AG04449 (cell line): ENCODE measurements at regions not wholly inside any gene's neighbourhood (a gene's known extent, or its start where the extent isn't known, plus 50 kb on each side); places are given as distances from the start of the nearest gene placed in this dataset.

Experiments
- CTCF ChIA-PET: fragments of 350-600 bp; formaldehyde crosslinking; extraction: SDS; loops from one replicate; lab custom pipeline; 2021; ENCODE audit warnings: antibody characterized with exemption; lab: Yijun Ruan, JAX
- POLR2A ChIA-PET: fragments of 400-600, 350-600 bp; formaldehyde crosslinking; extraction: SDS; loops from one replicate; lab custom pipeline; 2020; ENCODE audit warnings: antibody characterized with exemption, inconsistent platforms; lab: Yijun Ruan, JAX
- DNase-seq: peaks from one replicate; pipeline ENCODE4 v3.0.0-alpha.2; 2010; ENCODE audit warnings: low read depth, low spot score
- H3K4me3 ChIP-seq: 2 replicates; pipeline ENCODE4 v1.5.1; 2011; ENCODE audit warnings: low read depth, mild to moderate bottlenecking, control low read depth, low read length
- CTCF ChIP-seq: IDR thresholded peaks from one replicate; pipeline ENCODE4 v1.5.1; 2011; ENCODE audit warnings: mild to moderate bottlenecking, moderate library complexity, low read length, control low read depth, inconsistent platforms; ENCODE audit not compliant: insufficient read depth; ENCODE audit errors: missing control alignments

DNA sequence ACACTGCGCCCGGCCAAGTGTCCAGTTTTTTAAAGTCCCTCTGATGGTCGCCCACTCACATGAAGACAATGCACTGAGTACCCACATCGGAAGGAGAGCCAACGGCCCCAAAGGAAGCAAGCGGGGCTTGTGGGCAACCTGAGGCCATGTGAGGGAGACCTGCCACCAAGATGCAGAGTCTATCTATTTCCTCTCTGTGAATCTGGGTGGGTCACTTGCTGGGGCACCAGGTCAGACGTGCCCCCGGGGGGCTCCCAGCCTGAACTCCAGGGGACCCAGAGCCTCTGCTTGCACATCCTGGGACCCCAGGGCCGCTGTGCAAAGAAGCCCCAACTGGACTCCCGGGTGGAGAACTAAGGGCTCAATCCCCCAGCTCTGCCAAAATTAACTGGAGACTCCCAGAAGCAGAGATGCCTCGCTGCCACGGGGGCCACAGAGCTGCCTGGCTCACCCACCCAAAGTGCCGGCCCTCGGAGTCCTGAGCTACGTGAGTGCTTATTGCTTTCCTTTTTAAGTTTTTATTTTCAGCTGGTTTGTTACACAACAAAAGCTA is 106.4 kb downstream of the BRD1 start:
- CTCF ChIA-PET, result no interaction called here
- POLR2A ChIA-PET, result no interaction called here
- no peak for TF ChIP-seq CTCF
- DNase-seq, result no peak
- no peak overlapping the region for H3K4me3 ChIP-seq

DNA sequence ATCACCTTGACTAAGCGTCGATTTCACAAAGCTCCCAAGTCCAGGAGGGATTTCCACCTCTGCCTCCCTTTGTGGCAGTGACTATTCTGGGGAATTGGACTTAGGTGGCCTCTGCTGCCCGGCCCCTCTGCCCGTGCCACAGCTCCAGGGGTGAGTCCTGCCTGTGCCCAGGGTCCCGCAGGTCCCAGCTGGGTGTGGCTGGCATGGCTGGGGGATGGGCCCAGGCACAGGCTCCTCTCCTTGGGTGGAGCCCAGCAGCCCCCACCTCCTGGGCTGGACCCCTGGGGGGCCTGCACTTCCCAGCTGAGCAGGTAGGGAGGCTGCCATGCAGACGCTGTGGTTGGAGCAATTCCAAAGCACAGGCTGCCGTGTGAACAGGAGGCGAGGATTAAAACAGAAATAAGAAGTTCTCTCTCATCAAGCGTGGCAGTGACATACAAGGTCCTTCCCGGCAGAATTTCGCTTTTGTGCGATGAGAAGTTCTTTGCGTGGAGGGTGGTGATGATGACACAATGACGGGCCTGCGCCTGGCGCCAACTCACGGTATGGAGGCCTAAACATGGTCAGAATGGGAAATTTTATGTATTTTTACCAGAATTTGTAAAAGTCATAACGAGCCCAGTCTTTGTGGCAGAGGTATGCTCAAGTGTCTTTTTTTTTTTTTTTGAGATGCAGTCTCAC is 107.3 kb downstream of the BRD1 start:
- ChIA-PET POLR2A (no interaction called here), CTCF (no interaction called here)
- DNase-seq, result no peak
- TF ChIP-seq CTCF, result no peak
- H3K4me3 ChIP-seq, result no peak overlapping the region

DNA sequence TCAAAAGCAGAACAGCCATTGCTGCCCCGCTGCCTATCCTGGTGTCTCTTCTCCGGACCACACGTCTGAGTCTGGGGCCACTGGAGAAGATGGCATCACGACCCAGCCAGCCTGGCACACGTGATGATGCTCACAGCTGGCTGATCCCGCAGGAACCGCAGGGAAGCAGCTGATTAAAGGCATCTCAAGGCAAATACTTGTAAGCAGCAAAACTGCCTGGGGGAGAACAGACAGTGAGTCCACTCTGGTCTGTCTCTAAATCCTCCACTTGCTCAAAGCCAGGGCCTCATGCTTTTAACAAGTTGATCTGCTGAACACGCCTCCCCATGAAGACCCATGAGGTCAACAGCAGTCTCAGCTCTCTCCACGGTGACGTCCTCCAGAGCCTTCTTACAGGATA is 108.6 kb downstream of the BRD1 start:
- TF ChIP-seq CTCF, result no peak
- no peak for DNase-seq
- ChIA-PET POLR2A (no interaction called here), CTCF (no interaction called here)
- H3K4me3 ChIP-seq, result no peak overlapping the region

DNA sequence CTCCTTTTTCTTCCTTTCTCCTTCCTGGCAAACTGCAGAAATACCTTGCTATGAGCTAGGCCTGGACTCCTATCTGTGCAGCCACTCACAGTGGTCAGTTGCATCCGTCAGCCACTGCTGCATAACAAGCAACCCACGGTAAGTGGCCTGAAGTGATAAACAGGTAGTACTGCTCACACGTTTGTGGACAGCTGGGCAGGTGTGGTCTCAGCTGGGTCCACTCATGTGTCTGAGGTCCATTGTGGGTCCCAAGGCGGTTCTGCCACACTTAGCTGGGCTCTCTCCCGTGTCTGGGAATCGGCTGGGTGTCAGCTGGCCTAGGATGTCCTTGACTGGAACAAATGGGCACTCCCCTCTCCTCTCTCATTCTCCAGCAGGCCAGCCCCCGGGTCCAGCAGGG is 109.3 kb downstream of the BRD1 start:
- CTCF ChIA-PET, result no interaction called here
- POLR2A ChIA-PET, result no interaction called here
- TF ChIP-seq CTCF, result no peak
- DNase-seq, result no peak
- H3K4me3 ChIP-seq, result no peak overlapping the region

GRCh38 chr22:49717322-49717919 is 110.3 kb downstream of the BRD1 start:
- TF ChIP-seq CTCF, result no peak
- no peak overlapping the region for H3K4me3 ChIP-seq
- DNase-seq, result no peak
- CTCF ChIA-PET, result no interaction called here
- POLR2A ChIA-PET, result no interaction called here

DNA sequence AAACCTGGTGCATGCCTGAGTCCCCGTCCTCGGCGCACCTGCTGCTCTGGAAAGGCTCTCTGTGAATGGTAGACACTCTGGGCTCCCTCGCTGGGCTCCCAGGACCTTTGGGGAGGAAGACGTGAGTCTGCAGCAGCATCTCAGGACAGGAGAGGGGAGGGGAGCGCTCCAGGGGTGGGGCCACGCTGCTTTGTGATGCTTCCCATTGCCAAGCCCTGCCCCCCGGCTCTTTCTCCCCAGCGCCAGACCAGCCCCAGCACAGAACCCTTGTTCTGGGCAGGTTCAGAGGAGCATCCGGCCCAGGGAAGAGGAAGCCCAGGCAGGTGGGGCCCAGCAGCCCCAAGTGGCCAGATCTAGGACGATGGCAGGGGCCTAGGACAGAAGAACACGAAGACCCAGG is 111.2 kb downstream of the BRD1 start:
- CTCF ChIA-PET, result no interaction called here
- POLR2A ChIA-PET, result no interaction called here
- no peak for DNase-seq
- no peak overlapping the region for H3K4me3 ChIP-seq
- no peak for TF ChIP-seq CTCF
